ENCODE measurements at regions not wholly inside any gene's neighbourhood (a gene's known extent, or its start where the extent isn't known, plus 50 kb on each side); places are given as distances from the start of the nearest gene placed in this dataset.

GRCh38 chr13:70353096-70353495 is 244.8 kb upstream of the KLHL1 start:
- no peak for ATAC-seq
- TF ChIP-seq PATZ1 (CRISPR knock-in tag; IDR thresholded peaks at IDR 0.05; ENCODE audit: borderline replicate concordance) (no peak), ARNTL (CRISPR knock-in tag; IDR thresholded peaks at IDR 0.05; ENCODE audit: borderline replicate concordance, low read depth) (no peak), ZFP30 (CRISPR knock-in tag; IDR thresholded peaks at IDR 0.05) (no peak), PPARA (CRISPR knock-in tag; IDR thresholded peaks at IDR 0.05; ENCODE audit: borderline replicate concordance) (no peak), TSHZ2 (CRISPR knock-in tag; IDR thresholded peaks at IDR 0.05) (no peak), CREB5 (CRISPR knock-in tag; IDR thresholded peaks at IDR 0.05; ENCODE audit: low read depth) (no peak), ZNF565 (CRISPR knock-in tag; conservative IDR thresholded peaks at IDR 0.05; ENCODE audit: low read depth) (no peak), ZFP3 (CRISPR knock-in tag; IDR thresholded peaks at IDR 0.05) (no peak), RARB (CRISPR knock-in tag; IDR thresholded peaks at IDR 0.05) (no peak), ISL1 (CRISPR knock-in tag; IDR thresholded peaks at IDR 0.05) (no peak), GLIS3 (CRISPR knock-in tag; IDR thresholded peaks at IDR 0.05) (no peak), SNAI2 (CRISPR knock-in tag; IDR thresholded peaks at IDR 0.05) (no peak), POU6F1 (CRISPR knock-in tag; IDR thresholded peaks at IDR 0.05; ENCODE audit: borderline replicate concordance, low read depth) (no peak), ZNF8 (CRISPR knock-in tag; IDR thresholded peaks at IDR 0.05) (no peak), CSDC2 (CRISPR knock-in tag; IDR thresholded peaks at IDR 0.05) (no peak), BACH2 (CRISPR knock-in tag; IDR thresholded peaks at IDR 0.05; ENCODE audit: borderline replicate concordance) (no peak)

- no peak for ATAC-seq
- TF ChIP-seq ZNF8 (CRISPR knock-in tag; IDR thresholded peaks at IDR 0.05) (no peak), ZFP30 (CRISPR knock-in tag; IDR thresholded peaks at IDR 0.05) (no peak), ISL1 (CRISPR knock-in tag; IDR thresholded peaks at IDR 0.05) (no peak), POU6F1 (CRISPR knock-in tag; IDR thresholded peaks at IDR 0.05; ENCODE audit: borderline replicate concordance, low read depth) (no peak), ZNF565 (CRISPR knock-in tag; conservative IDR thresholded peaks at IDR 0.05; ENCODE audit: low read depth) (no peak), CREB5 (CRISPR knock-in tag; IDR thresholded peaks at IDR 0.05; ENCODE audit: low read depth) (no peak), BACH2 (CRISPR knock-in tag; IDR thresholded peaks at IDR 0.05; ENCODE audit: borderline replicate concordance) (no peak), ESRRG (CRISPR knock-in tag; IDR thresholded peaks at IDR 0.05) (no peak), TOX (CRISPR knock-in tag; IDR thresholded peaks at IDR 0.05; ENCODE audit: borderline replicate concordance) (no peak), SNAI2 (CRISPR knock-in tag; IDR thresholded peaks at IDR 0.05) (no peak), GLIS3 (CRISPR knock-in tag; IDR thresholded peaks at IDR 0.05) (no peak)
Observed at GRCh38 chr13:70347947-70348620, 239.8 kb upstream of the KLHL1 start.

All from SK-N-SH treated with all-trans-retinoic acid at 6 μM for 48 hours (cell line).